Activated CD8-positive, alpha-beta memory T cell treated with anti-CD3 and anti-CD28 coated beads, Interleukin-2, amount 50 U/mL, for 1 hour (primary cell): ENCODE measurements at regions not wholly inside any gene's neighbourhood (a gene's known extent, or its start where the extent isn't known, plus 50 kb on each side); places are given as distances from the start of the nearest gene placed in this dataset.
"Not testable (repeated sequence)": the region's sequence is repeated elsewhere in the genome, so short reads cannot be mapped to it uniquely, and the experiment has no call there.

Experiments used
- DNase-seq: peaks from one replicate; pipeline ENCODE4 v3.0.0-alpha.2; 2020; ENCODE audit errors: extremely low read depth

DNA sequence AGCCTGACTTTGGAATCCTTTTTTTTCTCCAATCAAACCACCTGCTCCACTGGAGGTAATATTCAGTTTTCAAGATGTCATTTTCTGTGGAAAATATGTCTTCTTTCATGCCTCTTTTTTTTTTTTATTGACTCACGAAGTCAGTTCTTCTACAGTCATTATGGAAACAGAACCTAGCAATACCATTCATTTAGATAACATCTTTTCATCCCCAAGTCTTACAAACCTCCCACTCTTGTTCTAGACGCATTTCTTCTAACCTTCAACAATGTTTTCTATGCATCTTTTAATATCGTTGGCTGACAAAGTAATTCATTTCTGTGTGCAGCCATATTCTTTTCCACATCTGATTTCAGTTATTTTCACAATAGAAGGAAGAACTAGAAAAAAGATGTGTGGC, 474.3 kb upstream of the CCDC196 start:
- no peak for DNase-seq

DNA sequence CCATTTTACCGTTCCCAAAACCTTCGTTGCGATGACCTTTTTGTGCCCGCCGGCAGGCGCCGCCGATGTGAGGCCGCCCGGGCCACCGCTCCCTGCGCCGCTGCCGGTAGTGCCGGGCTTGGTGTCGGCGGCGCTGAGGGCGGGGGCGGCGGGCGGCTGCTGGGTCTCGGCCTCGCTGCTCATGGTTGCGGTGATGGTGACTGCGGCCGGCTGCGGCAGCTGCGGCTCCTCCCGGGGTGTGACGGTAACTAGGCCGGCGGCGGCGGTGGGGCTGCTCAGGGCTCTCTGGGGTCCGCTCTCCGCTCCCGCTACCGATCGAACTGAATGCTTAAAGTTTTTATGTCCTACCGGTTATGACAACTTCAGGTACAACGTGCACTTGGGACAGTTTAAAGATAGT, 472.6 kb upstream of the CCDC196 start:
- DNase-seq, result not testable (repeated sequence)

DNA sequence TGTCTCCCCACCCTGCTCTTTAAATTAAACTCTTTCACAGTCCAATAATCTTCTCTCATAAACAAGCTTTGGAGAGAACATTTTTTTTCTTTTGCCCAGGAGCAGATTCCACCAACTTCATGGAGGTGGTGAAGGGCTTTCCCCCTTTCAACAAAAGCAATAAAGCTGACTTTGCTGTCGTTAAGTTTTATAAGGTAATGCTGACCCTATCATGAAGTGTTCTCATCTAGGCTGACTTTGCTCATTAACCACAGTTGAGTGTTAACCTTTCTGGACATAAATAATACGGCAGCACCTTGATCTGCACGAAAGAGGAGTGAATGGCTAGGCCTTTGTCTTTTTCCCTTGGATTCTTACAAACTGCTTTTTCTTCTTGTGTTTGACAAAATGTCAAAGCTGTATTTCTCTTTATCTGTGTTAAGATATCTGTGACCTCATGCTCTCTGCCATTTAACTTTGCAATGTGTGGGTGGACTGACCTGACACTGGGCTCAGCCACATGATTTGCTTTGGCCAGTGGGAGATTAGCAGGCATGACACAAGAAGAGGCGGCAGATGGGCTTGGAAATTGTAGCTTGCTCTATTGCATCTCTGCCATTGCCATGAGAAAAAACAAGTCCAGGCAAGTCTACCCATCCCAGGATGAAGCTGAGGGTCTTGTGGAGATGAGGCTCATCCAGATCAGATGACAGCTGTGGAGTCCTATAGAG, 470.9 kb upstream of the CCDC196 start:
- DNase-seq, result no peak

DNA sequence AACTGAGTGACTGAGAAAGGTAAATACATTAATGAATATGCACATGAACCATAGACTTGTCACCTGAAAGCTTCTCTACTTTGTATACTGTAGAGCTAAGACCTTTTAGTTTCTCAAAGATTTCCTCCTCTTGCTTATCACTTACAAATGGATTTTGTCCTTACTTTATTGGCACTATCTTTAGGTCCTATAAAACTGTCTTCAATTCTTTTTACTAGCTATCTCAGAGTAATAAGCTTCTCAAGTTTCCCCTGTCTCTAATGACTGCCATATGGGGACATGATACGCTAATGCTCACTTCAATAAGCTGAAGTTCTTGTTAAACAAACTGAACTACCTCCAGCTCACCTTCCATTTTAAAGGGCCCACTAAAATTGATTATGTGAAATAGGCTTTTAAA, 468.2 kb upstream of the CCDC196 start:
- no peak for DNase-seq

DNA sequence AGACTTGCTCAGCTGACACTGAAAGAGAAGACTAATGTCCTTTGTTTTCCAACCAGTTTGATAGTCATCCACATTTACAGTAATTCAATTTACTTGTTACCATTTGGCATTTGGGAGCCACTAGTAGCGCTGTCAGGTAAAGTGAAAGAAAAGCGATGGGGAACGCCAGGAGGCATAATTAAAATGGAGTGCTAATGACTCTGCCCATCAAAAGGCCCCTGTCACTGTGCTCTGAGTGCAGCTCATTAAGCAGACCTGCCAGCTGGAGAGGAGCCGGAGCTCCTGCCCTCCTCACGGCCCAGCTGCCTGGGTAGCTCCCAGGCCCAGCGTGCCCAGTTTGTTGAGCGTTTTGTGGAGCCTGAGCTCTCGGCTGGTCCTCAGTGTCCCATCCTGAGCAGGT, 463.6 kb upstream of the CCDC196 start:
- no peak for DNase-seq

DNA sequence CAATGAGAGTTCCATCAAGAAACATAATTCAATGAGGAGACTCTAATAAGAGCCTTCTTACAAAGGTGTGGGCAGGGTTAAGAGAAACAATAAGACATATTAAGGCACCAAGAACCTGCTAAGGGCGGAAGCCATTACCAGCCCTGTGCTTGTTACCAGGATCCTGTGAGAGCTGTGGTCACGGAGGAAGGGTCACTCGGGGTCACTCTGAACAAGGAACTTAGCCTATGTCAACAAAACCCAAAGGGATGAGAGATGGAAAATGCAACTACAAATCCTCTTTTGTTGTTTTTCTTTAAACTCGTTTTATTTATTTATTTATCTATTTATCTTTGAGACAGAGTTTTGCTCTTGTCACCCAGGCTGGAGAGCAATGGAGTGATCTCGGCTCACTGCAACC, 460.4 kb upstream of the CCDC196 start:
- no peak for DNase-seq

DNA sequence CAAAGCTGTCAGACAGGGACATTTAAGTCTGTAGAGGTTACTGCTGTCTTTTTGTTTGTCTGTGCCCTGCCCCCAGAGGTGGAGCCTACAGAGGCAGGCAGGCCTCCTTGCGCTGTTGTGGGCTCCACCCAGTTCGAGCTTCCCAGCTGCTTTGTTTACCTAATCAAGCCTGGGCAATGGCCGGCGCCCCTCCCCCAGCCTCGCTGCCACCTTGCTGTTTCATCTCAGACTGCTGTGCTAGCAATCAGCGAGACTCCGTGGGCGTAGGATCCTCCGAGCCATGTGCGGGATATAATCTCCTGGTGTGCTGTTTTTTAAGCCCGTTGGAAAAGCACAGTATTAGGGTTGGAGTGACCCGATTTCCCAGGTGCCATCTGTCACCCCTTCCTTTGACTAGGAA, 454.2 kb upstream of the CCDC196 start:
- not testable (repeated sequence) for DNase-seq

DNA sequence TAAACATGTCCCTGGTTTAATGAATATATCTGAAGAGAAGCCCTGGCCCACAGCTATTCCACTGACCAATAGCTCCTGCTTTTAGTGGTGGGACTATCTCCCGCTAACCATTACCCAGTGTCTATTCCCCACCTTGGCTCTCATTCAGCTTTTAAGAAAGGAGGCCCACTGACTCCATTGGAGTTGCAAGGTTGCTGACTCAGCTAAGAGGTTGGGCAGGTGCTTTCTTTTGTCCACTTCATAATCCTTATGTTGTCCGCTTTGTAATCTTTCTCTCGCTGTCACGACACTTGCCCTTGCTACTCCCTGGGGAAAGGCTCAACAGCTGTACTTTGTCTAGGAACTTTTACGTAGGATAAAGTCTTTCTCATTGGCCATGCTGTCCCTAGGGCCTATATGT, 453.4 kb upstream of the CCDC196 start:
- DNase-seq, result no peak

DNA sequence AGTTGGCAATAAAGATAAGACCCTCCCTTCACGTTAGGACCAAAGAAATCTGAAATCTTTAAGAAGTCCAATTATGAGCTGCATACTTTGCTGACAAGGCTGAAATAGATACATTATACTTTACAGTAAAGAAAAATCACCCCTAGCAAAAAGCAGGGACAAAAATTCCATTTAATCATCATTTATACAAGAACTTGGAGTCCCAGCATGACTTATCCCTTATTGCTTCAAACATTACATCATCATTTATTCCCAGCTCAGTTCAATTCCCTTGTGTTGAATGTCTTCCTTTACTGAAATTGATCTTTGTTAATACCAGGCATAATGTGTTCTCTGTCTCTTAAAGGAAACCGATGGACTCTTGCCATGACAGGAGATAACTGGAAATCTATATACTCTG, 449.6 kb upstream of the CCDC196 start:
- DNase-seq, result no peak

DNA sequence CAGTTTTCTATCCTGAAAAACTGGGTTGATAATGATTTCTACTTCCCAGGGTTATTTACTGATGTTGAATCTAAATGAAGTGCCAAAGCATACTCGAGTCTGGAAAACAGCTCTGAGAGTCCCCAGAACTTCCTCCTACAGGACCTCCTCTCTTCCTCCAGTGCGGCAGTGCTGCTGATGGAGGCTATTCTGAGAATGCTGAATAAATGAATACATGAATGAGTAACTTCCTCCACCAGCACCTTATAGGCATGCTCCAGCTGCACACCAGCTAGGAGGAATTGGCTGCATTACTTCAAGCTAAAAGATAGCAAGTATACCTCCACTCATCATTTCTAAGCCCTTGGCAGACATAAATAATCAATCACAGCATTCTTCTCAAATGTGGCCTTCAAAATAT, 448.8 kb upstream of the CCDC196 start:
- no peak for DNase-seq

DNA sequence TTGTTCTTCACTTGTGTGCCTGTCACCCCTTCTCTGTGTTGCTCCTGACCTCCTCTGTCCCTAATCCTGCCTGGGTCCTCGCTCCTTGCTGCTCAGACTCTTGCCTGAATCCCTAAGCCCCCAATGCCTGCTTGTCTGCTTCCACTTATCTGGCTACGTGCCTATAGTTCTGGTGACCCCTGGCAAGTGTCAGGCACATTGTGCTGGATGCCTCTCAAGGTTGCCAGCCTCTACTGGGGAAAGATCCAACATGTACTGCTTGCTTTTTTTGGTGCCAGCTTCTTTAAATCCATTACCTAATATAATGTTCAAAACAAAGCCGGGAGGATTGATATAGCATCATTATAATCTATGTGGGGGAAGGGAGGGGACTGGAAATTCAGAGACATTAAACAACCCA, 448.0 kb upstream of the CCDC196 start:
- no peak for DNase-seq

DNA sequence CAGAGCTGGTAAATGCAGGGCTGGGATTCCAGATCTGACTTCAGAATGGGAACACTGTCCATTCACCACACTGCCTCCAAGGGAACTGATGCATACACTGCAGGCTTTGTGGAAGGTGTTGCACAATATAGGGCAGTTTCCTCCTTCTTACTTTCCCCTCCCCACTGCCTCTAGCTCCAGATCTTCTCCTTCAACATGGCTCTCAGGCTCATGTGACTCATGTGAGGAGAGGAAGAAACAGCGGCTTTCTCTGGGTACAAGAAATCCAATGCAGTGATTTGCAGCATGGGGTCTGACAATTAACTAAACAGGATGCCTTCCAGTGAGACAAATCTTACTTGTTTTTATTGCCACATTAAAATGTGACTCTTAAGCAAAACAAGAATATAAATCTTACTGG, 447.6 kb upstream of the CCDC196 start:
- DNase-seq, result no peak

DNA sequence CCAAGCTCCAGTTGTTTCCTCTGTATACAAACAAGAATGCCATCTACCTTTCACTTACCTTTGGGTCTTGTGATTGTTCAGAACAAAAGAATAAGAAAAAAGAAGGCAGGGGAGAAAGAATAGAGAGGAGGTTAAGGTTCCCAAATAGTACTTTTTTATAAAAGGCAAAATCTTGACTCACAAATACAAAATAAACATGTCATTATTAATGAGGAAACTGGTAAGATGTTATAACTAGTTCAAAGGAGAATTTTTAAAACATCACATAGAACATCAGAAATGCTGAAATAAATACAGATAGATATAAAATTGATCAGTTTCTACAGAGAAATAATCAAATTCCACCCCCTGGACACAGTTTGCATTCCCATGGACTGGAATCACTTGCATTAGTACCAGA, 446.7 kb upstream of the CCDC196 start:
- DNase-seq, result no peak

DNA sequence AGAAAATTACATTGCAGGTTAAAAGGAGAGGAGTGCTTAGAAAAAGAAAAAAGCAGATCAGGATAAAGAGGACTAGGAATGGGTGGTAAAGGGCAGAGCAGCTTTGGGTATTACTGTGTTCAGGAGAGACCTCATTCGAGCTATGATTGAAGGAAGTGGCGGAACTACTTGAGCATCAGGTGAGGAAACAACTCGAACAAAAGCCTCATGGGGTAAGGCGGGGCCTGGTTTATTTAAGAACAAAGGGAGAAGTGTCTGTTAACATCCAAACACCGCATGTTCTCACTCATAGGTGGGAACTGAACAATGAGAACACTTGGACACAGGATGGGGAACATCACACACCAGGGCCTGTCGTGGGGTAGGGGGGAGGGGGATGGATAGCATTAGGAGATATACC, 444.6 kb upstream of the CCDC196 start:
- DNase-seq, result no peak

DNA sequence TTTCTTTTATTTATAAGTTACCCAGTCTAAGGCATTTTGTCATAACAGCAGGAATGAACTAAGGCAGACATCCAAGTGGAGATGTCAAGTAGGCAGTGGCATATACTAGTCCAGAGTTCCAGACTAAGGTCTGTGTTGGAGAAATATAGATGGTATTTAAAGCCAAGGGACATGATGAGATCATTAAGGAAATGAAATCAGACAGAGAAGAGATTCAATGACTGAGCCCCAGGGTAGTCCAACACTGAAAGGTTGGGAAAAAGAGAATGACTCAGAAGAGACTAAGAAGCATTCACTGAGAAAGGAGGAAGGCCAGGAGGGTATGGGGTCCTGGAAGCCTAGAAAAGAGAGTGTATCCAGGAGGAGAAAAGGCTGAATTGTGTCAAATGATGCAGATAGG, 442.2 kb upstream of the CCDC196 start:
- no peak for DNase-seq

DNA sequence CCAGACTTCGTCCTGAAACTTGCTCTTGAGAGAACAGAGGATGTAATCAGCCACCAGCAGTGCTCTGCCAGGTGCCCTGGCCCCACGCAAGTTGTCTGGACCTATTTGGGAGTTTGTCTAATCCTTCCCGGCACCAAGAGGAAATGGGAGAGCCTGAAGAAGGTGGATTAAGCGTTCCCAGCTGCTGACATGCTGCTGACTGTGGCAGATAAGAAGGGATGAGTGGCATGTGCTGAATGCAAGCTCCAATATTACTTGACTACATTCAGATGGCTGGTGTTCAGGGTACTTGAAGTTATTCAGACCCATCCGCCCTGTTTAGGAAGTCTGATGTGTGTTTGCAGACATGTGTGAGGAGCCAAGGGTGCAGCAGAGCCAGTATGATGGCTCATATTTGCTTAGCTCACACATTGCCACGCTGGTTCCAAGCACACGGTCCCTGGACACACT, 440.6 kb upstream of the CCDC196 start:
- no peak for DNase-seq

DNA sequence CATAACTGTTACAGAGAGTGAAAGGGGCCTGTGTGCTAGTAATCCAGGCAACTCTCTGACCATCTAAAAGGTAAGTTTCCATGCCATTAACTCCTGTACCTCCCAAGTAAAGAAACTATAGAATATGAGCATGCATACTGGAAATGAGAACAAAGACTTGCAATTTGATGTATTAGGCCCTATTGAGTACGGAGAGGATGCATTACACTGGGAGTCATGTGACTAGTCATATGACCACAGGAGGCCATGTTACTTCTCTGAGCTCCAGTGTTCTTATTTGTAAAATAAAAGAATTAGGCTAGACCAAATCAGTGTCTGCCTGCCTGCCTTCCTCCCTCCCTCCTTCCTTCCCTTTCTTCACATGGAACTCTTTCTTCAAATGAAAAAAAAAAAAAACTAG, 440.1 kb upstream of the CCDC196 start:
- no peak for DNase-seq

DNA sequence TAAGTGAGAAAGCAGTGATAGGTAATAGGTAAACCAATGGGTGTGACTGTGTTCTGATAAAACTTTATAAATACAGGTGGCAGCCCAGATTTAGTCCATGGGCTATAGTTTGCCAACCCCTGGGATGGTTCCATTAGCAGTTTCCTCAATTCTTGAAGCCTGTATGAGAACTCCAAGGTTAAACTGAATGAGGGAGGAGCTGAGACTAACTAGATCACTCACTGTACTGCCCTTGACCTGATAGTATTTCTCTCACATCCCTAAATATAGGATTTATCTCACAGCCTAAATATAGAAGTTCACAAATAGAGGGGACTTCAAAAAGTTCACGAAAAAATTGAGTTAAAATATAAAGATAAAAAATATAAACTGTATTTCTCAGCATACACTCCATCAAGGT, 439.6 kb upstream of the CCDC196 start:
- DNase-seq, result no peak

DNA sequence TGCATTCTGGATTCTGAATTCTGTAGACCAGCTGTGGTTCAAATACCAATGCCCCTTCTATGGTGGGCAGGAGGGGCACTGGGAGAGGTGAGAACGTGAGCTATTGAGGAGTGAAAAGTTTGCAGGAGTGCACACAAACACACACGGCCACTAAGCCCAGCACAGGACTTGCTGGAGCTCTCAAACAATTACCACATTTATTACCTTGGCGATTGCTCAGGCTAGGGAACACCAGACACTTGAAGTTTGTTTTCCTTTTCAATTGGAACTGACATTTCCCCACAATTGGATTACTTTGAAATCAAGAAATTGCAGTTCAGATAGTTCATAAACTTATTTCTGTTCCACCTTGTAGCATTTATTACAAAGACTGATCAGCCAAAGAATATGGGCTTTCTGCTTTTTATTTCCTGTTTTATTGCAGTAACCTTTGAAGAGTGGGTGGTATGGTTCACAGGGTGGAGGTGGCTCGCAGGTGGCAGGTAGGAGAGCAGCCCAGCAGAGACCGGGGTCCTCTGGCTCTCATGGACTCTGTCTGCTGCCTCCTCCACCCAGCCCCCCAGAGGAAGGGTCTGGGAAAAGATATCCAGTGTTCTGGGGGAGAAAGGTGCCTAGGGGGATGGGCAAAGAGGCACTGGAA, 429.8 kb upstream of the CCDC196 start:
- DNase-seq, result no peak

DNA sequence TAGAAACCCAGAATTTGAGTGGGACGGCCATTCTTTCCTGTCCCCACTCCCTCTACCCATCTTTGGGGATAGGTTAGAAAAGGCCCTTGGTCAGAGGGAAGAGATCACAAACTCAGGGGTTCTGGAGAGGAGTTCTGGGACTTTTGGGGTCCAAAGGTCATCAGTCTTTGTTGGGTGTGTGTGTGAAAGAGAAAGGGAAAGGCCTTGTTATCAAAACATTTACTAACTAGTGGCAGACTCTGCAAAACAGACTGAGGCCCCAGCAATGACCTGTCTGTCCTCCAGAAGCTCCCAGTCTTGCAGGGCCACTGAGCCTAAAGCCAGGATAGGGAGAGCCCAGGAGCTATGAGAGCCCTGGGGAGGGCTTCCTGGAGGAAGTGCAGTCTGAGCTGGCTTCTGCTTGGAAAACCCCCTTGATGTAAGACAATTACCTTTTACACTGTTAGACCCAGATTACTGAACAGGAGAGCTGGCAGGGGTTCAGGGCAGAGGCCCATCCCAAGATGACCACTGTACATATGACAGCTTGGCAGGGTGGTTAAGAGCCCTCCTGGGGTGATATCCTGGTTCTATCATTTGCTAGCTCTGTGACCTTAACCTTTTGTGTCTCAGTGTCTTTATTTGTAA, 429.1 kb upstream of the CCDC196 start:
- no peak for DNase-seq

DNA sequence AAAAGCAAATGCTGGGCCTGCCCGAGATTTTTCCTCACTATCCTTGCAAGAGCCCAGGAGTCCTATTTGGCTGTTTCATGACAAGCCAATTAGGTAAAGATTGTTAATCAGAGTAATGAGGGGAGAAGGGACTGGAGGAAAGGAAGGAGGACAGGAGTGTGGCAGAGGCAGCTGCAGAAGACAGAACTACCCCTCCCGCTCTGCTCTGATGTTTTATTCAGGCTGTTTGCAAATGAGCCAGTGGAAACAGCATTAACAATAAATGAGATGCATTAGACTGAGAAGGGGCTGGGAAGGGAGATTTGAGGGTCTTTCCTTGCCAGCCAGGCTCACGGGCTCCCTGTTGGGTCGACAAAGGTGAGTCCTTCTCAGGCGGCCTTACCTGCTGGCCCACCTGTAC, 421.0 kb upstream of the CCDC196 start:
- DNase-seq, result no peak

DNA sequence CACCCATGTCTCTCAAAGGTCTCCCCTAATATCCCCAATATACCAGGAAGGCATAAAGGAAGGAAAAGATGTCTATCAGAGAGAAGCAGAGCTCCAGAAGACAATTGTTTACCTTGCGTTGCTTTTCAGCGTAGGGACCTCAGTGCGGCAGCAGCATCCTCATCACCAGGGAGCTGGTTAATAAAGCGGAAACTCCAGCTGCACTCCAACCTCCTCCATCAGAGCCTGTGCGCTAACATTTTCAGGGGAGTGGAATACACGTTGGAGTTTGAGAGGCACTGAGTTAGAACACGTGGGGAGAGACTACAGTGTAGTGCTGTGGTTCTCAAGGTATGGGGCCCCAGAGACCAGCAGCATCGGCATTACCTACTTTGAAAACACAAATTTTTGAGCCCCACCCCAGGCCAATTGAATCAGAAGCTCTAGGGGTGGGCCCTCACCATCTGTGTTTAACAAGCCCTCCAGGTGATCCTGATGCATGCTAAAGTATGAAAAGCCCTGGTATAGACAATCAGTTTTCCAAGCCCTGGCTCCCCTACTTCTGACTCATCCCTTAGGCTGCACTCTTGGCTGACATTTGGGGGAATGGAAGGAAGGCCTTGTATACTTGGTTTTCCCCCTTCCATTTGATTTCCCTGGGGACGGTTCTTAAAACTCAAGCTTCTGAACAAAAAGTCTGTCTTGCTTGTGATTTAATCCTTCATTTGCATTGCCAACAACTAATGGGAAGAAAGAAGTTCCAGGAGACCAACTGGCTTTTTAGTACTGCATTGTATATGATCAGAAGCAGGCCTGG, 419.0 kb upstream of the CCDC196 start:
- no peak for DNase-seq

DNA sequence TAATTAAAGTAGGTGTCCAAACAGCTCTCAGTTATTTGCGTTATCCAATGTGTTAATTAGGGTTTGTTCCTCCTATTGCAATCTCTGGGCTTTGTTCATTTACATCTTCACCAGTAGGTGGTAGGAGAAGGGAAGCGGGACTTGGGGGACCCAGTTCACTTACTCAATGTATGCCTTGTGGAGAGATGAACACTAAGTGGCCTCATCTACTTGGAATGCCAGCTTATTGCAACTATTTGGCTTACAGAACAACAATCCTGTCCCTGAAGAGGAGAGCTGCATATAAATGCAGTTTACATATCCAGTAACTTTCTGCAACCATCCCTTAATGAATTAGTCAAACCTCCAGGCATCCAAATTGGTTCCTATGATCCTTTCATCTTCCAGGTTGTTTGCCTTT, 417.1 kb upstream of the CCDC196 start:
- no peak for DNase-seq
